ENCODE measurements at regions not wholly inside any gene's neighbourhood (a gene's known extent, or its start where the extent isn't known, plus 50 kb on each side); places are given as distances from the start of the nearest gene placed in this dataset.
A peak's percentile ranks its signal among the peaks of the same experiment; 100 is the strongest.

DNA sequence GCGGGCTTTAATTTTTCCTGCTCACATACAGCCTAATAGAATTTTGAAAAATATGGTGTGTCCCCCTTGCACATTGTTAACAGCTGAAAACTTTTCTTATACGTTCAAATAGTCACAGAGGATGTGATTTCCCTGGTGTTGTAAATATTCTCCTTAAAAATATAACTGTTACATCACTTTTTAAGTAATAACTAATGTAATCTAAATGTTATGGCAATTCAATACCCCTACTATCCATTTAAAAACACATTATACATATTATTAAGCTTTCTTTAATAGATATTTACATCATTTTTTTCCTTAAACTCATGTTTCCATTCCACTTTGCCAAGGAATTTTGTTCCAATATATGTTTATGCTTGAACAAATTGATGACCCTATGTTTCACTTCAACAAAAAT lies 85.5 kb upstream of the S1PR1 start:
- no peak for TF ChIP-seq POLR2AphosphoS5 (IDR thresholded peaks at IDR 0.05; ENCODE audit: insufficient read depth, low read depth, low read length)
- no peak for TF ChIP-seq MYC (IDR thresholded peaks at IDR 0.05; ENCODE audit: low read depth, low read length)
- no peak for TF ChIP-seq JUN (IDR thresholded peaks at IDR 0.05; ENCODE audit: borderline replicate concordance, insufficient read depth, insufficient read length, low read depth)
- no peak for TF ChIP-seq FOS (IDR thresholded peaks at IDR 0.05; ENCODE audit: borderline replicate concordance, insufficient read depth, low read length)
- TF ChIP-seq POLR2A (IDR thresholded peaks at IDR 0.05; ENCODE audit: low read depth, low read length): no peak
- no peak for TF ChIP-seq EZH2 (IDR thresholded peaks at IDR 0.05; ENCODE audit: borderline replicate concordance, low read depth, low read length, severe bottlenecking)
- no peak for TF ChIP-seq GATA2 (IDR thresholded peaks at IDR 0.05; ENCODE audit: insufficient read depth, insufficient read length, low read depth, low read length)
- Histone ChIP-seq H3K9me1 (replicated peaks; ENCODE audit: control insufficient read depth, extremely low read depth, insufficient read depth, low read length) (no peaks in the 10 kb centered on the region), H3K27me3 (ENCODE audit: control insufficient read depth in 2 of 2, insufficient read depth in 2 of 2, low read length in 2 of 2) (no peaks in the 10 kb centered on the region), H3K9me3 (replicated peaks; ENCODE audit: control insufficient read depth, insufficient read depth, low read length) (no peaks in the 10 kb centered on the region), H3K9ac (replicated peaks; ENCODE audit: extremely low read depth, insufficient read depth, low read length) (no peak overlapping the region), H3K4me3 (replicated peaks in 1 of 3; ENCODE audit: insufficient read depth in 1 of 3, low read depth in 1 of 3, low read length in 3 of 3) (no peak overlapping the region), H3K79me2 (ENCODE audit: control insufficient read depth, insufficient read depth, low read length) (no peaks in the 10 kb centered on the region), H3K4me2 (ENCODE audit: insufficient read depth, low read length) (peak overlapping the region; percentile 94), H3K36me3 (ENCODE audit: control insufficient read depth in 2 of 2, extremely low read depth in 1 of 2, insufficient read depth in 2 of 2, low read length in 2 of 2) (no peaks in the 10 kb centered on the region), H2AFZ (ENCODE audit: low read depth, low read length) (no peak overlapping the region), H3K4me1 (ENCODE audit: control insufficient read depth, extremely low read depth, insufficient read depth, low read length) (peaks cover 30% of the 10 kb centered on the region), H4K20me1 (replicated peaks; ENCODE audit: control insufficient read depth, extremely low read depth, insufficient read depth, low read length) (no peaks in the 10 kb centered on the region), H3K27ac (ENCODE audit: insufficient read depth, low read depth, low read length) (peak overlapping the region; percentile 93)
- no TSS peak for BruUV-seq (replicated peaks)
- ChIA-PET CTCF (interaction anchor here (1.0 to 3.9 kb wide), 6 partner anchors 14 to 158 kb away, joined by 4 to 26 read pairs (median 6); no protein-coding TSS in a partner anchor), POLR2A (no interaction called here)
- DNase-seq (ENCODE audit: low read depth, low spot score) (no peak), FAIRE-seq (no peak)
- dilution Hi-C loops (cut with MboI; ENCODE audit: extremely low pct_ligation_motif_present, low sequenced_read_pairs): no loop called here
- intact Hi-C loops (cut with micrococcal nuclease): no loop called here

DNA sequence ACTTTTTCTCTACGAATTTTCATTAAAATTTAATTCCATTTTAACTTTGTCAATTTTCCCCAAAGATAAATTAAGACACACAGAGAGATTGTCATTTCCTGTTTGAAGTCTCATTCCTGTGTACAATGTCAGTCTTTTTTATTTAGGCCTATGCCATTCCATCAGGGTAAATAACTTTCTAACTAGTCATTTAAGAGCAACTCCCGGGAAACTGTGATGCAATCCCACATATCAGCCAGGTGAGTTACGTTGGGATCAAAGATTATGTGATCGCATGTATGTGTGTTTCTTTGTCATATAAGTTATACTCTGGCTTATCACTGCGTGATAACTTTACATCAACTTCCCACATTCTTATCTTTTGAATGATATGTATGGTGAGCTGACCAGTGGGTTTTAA lies 86.1 kb upstream of the S1PR1 start:
- Histone ChIP-seq H3K4me1 (ENCODE audit: control insufficient read depth, extremely low read depth, insufficient read depth, low read length) (peaks cover 30% of the 10 kb centered on the region), H3K36me3 (ENCODE audit: control insufficient read depth in 2 of 2, extremely low read depth in 1 of 2, insufficient read depth in 2 of 2, low read length in 2 of 2) (no peaks in the 10 kb centered on the region), H3K9me3 (replicated peaks; ENCODE audit: control insufficient read depth, insufficient read depth, low read length) (no peaks in the 10 kb centered on the region), H3K27ac (ENCODE audit: insufficient read depth, low read depth, low read length) (peak overlapping the region; percentile 93), H3K4me3 (replicated peaks in 1 of 3; ENCODE audit: insufficient read depth in 1 of 3, low read depth in 1 of 3, low read length in 3 of 3) (peak overlapping the region in 1 of 3 experiments; percentile 41), H3K27me3 (ENCODE audit: control insufficient read depth in 2 of 2, insufficient read depth in 2 of 2, low read length in 2 of 2) (no peaks in the 10 kb centered on the region), H3K9ac (replicated peaks; ENCODE audit: extremely low read depth, insufficient read depth, low read length) (peak overlapping the region; percentile 76), H3K79me2 (ENCODE audit: control insufficient read depth, insufficient read depth, low read length) (no peaks in the 10 kb centered on the region), H3K9me1 (replicated peaks; ENCODE audit: control insufficient read depth, extremely low read depth, insufficient read depth, low read length) (no peaks in the 10 kb centered on the region), H4K20me1 (replicated peaks; ENCODE audit: control insufficient read depth, extremely low read depth, insufficient read depth, low read length) (no peaks in the 10 kb centered on the region), H3K4me2 (ENCODE audit: insufficient read depth, low read length) (peak overlapping the region; percentile 94), H2AFZ (ENCODE audit: low read depth, low read length) (peak overlapping the region; percentile 36)
- intact Hi-C loops (cut with micrococcal nuclease) (loop anchor here (1.0 kb wide), 1 partner anchor 11 kb away; no protein-coding TSS in a partner anchor), dilution Hi-C loops (cut with MboI; ENCODE audit: extremely low pct_ligation_motif_present, low sequenced_read_pairs) (no loop called here)
- TSS peak; percentile 66 for BruUV-seq (replicated peaks)
- FAIRE-seq (no peak), DNase-seq (ENCODE audit: low read depth, low spot score) (peak; percentile 74)
- ChIA-PET POLR2A (no interaction called here), CTCF (interaction anchor here (1.2 to 3.9 kb wide), 6 partner anchors 14 to 163 kb away, joined by 3 to 26 read pairs (median 6); no protein-coding TSS in a partner anchor)
- TF ChIP-seq, protein P1, sequence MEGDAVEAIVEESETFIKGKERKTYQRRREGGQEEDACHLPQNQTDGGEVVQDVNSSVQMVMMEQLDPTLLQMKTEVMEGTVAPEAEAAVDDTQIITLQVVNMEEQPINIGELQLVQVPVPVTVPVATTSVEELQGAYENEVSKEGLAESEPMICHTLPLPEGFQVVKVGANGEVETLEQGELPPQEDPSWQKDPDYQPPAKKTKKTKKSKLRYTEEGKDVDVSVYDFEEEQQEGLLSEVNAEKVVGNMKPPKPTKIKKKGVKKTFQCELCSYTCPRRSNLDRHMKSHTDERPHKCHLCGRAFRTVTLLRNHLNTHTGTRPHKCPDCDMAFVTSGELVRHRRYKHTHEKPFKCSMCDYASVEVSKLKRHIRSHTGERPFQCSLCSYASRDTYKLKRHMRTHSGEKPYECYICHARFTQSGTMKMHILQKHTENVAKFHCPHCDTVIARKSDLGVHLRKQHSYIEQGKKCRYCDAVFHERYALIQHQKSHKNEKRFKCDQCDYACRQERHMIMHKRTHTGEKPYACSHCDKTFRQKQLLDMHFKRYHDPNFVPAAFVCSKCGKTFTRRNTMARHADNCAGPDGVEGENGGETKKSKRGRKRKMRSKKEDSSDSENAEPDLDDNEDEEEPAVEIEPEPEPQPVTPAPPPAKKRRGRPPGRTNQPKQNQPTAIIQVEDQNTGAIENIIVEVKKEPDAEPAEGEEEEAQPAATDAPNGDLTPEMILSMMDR (IDR thresholded peaks at IDR 0.05; ENCODE audit: extremely low read depth in 1 of 2, insufficient read depth in 1 of 2, low read depth in 1 of 2, low read length in 2 of 2): no peak
- no peak for TF ChIP-seq POLR2AphosphoS5 (IDR thresholded peaks at IDR 0.05; ENCODE audit: insufficient read depth, low read depth, low read length)
- peak; percentile 23 for TF ChIP-seq JUN (IDR thresholded peaks at IDR 0.05; ENCODE audit: borderline replicate concordance, insufficient read depth, insufficient read length, low read depth)
- peak; percentile 50 for TF ChIP-seq GATA2 (IDR thresholded peaks at IDR 0.05; ENCODE audit: insufficient read depth, insufficient read length, low read depth, low read length)
- TF ChIP-seq EZH2 (IDR thresholded peaks at IDR 0.05; ENCODE audit: borderline replicate concordance, low read depth, low read length, severe bottlenecking): no peak
- no peak for TF ChIP-seq POLR2A (IDR thresholded peaks at IDR 0.05; ENCODE audit: low read depth, low read length)
- TF ChIP-seq, protein P2, sequence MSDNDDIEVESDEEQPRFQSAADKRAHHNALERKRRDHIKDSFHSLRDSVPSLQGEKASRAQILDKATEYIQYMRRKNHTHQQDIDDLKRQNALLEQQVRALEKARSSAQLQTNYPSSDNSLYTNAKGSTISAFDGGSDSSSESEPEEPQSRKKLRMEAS (IDR thresholded peaks at IDR 0.05; ENCODE audit: insufficient read depth, insufficient read length): no peak
- TF ChIP-seq FOS (IDR thresholded peaks at IDR 0.05; ENCODE audit: borderline replicate concordance, insufficient read depth, low read length): peak; percentile 19
- TF ChIP-seq MYC (IDR thresholded peaks at IDR 0.05; ENCODE audit: low read depth, low read length): no peak

Data from endothelial cell of umbilical vein (primary cell).